IMR-90 (cell line): ENCODE measurements at regions not wholly inside any gene's neighbourhood (a gene's known extent, or its start where the extent isn't known, plus 50 kb on each side); places are given as distances from the start of the nearest gene placed in this dataset.

Experiments used
- ATAC-seq: fragments of 200-7000 bp; cut with Tn5 transposase; 2 replicates; pipeline ENCODE4 v1.9.1; 2020; ENCODE audit warnings: low read depth, mild to moderate bottlenecking, moderate library complexity
- BruUV-seq: library from RNA; stranded (reverse); fragments of 400-500 nt; replicated peaks from 2 replicates; lab custom pipeline; 2021; lab: Mats Ljungman, UMichigan
- CTCF ChIA-PET: fragments of 300-600 bp; formaldehyde crosslinking; extraction: SDS; loops from one replicate; lab custom pipeline; 2021; ENCODE audit warnings: antibody characterized with exemption; lab: Yijun Ruan, JAX
- POLR2A ChIA-PET: fragments of 300-600 bp; sonication (Branson Sonifier 250); formaldehyde crosslinking; loops from one replicate; lab custom pipeline; 2022; ENCODE audit warnings: antibody characterized with exemption; ENCODE audit not compliant: unreplicated experiment; lab: Charles Lee
- DNase-seq: peaks from one replicate; pipeline ENCODE4 v3.0.0; 2013
- H2AFZ ChIP-seq: replicated peaks from 2 replicates; pipeline ENCODE3; 2013; ENCODE audit warnings: low read length, mild to moderate bottlenecking; ENCODE audit not compliant: poor library complexity
- H2AK5ac ChIP-seq: 2 replicates; pipeline ENCODE4 v1.6.1; 2013; ENCODE audit warnings: low read depth, low read length, inconsistent platforms
- H2AK9ac ChIP-seq: replicated peaks from 2 replicates; pipeline ENCODE3; 2013; ENCODE audit warnings: mild to moderate bottlenecking, low read depth, low read length, moderate library complexity; ENCODE audit not compliant: poor library complexity
- H2BK120ac ChIP-seq: 2 replicates; pipeline ENCODE4 v1.6.1; 2013; ENCODE audit warnings: low read depth, low read length, inconsistent platforms
- H2BK15ac ChIP-seq: 3 replicates; pipeline ENCODE4 v1.6.1; 2013; ENCODE audit warnings: low read depth, low read length, inconsistent platforms
- H2BK20ac ChIP-seq: 2 replicates; pipeline ENCODE4 v1.6.1; 2013; ENCODE audit warnings: low read depth, mild to moderate bottlenecking, inconsistent platforms, low read length, moderate library complexity
- H2BK5ac ChIP-seq: 2 replicates; pipeline ENCODE4 v1.6.1; 2013; ENCODE audit warnings: mild to moderate bottlenecking, low read depth, low read length, inconsistent platforms; ENCODE audit not compliant: poor library complexity, severe bottlenecking
- H3K14ac ChIP-seq: replicated peaks from 2 replicates; pipeline ENCODE4 v1.6.1; 2013; ENCODE audit warnings: low read depth, low read length, inconsistent platforms
- H3K18ac ChIP-seq: 2 replicates; pipeline ENCODE4 v1.6.1; 2013; ENCODE audit warnings: low read depth, low read length, control low read depth
- H3K23ac ChIP-seq: 2 replicates; pipeline ENCODE4 v1.6.1; 2013; ENCODE audit warnings: low read depth, low read length, inconsistent platforms
- H3K27ac ChIP-seq: 2 replicates; pipeline ENCODE4 v1.5.1; 2013; ENCODE audit warnings: mild to moderate bottlenecking, control low read depth, low read length; ENCODE audit not compliant: insufficient read depth
- H3K27me3 ChIP-seq: 2 replicates; pipeline ENCODE4 v1.6.1; 2013; ENCODE audit warnings: low read length; ENCODE audit not compliant: control insufficient read depth, insufficient read depth
- H3K36me3 ChIP-seq: 2 replicates; pipeline ENCODE4 v1.6.1; 2013; ENCODE audit warnings: low read length, mixed read lengths; ENCODE audit not compliant: control insufficient read depth, insufficient read depth
- H3K4ac ChIP-seq: 2 replicates; pipeline ENCODE4 v1.6.1; 2013; ENCODE audit warnings: low read depth, low read length, inconsistent platforms
- H3K4me1 ChIP-seq: 2 replicates; pipeline ENCODE4 v1.6.1; 2013; ENCODE audit warnings: low read length, mixed read lengths; ENCODE audit not compliant: control insufficient read depth, insufficient read depth
- H3K4me2 ChIP-seq: 2 replicates; pipeline ENCODE4 v1.6.1; 2013; ENCODE audit warnings: low read depth, mild to moderate bottlenecking, control low read depth, low read length, moderate library complexity
- H3K4me3 ChIP-seq: 2 replicates; pipeline ENCODE4 v1.5.1; 2013; ENCODE audit warnings: low read depth, mild to moderate bottlenecking, control low read depth, low read length, moderate library complexity; ENCODE audit not compliant: insufficient read depth
- H3K56ac ChIP-seq: 2 replicates; pipeline ENCODE4 v1.6.1; 2013; ENCODE audit warnings: low read length, inconsistent platforms; ENCODE audit not compliant: insufficient read depth; ENCODE audit errors: extremely low read depth
- H3K79me1 ChIP-seq, 2 experiments: 2 replicates each; pipeline ENCODE4 v1.6.1; 2013; ENCODE audit warnings: low read length in 2 of 2, inconsistent platforms in 1 of 2, low read depth in 1 of 2
- H3K9ac ChIP-seq: 2 replicates; pipeline ENCODE4 v1.6.1; 2013; ENCODE audit warnings: low read depth, low read length, control low read depth
- H3K9me1 ChIP-seq: 2 replicates; pipeline ENCODE4 v1.6.1; 2013; ENCODE audit warnings: low read length, inconsistent platforms; ENCODE audit not compliant: insufficient read depth
- H3K9me3 ChIP-seq: 2 replicates; pipeline ENCODE4 v1.6.1; 2013; ENCODE audit warnings: low read length; ENCODE audit not compliant: control insufficient read depth, insufficient read depth
- H4K20me1 ChIP-seq: 2 replicates; pipeline ENCODE4 v1.6.1; 2013; ENCODE audit warnings: low read length, inconsistent platforms; ENCODE audit not compliant: insufficient read depth
- H4K5ac ChIP-seq: 2 replicates; pipeline ENCODE4 v1.6.1; 2013; ENCODE audit warnings: mild to moderate bottlenecking, low read depth, low read length, control low read depth
- H4K8ac ChIP-seq, 2 experiments: 2 replicates each; pipeline ENCODE4 v1.6.1; 2013; ENCODE audit warnings: low read depth in 2 of 2, low read length in 2 of 2, control low read depth in 1 of 2, inconsistent platforms in 1 of 2
- H4K91ac ChIP-seq: 2 replicates; pipeline ENCODE4 v1.6.1; 2013; ENCODE audit warnings: low read depth, low read length, inconsistent platforms; ENCODE audit not compliant: insufficient read depth
- BHLHE40 ChIP-seq: fragments of 150-350 bp; IDR thresholded peaks from 2 replicates; pipeline ENCODE4 v1.6.1; 2016; ENCODE audit warnings: mild to moderate bottlenecking, low read depth, low read length
- CEBPB ChIP-seq: IDR thresholded peaks from 2 replicates; pipeline ENCODE4 v1.6.1; 2012; ENCODE audit warnings: low read depth, low read length, improper control_type of control experiment
- CHD1 ChIP-seq: IDR thresholded peaks from 2 replicates; pipeline ENCODE4 v1.6.1; 2012; ENCODE audit warnings: low read depth, low read length, improper control_type of control experiment
- CTCF ChIP-seq: conservative IDR thresholded peaks from 2 replicates; pipeline ENCODE4 v1.5.1; 2012; ENCODE audit warnings: mild to moderate bottlenecking, low read depth, low read length, improper control_type of control experiment
- FOS ChIP-seq: fragments of 150-350 bp; IDR thresholded peaks from 2 replicates; pipeline ENCODE4 v1.6.1; 2016; ENCODE audit warnings: low read depth, low read length
- MAFK ChIP-seq: IDR thresholded peaks from 2 replicates; pipeline ENCODE4 v1.6.1; 2012; ENCODE audit warnings: low read depth, low read length, improper control_type of control experiment
- MAZ ChIP-seq: IDR thresholded peaks from 2 replicates; pipeline ENCODE4 v1.6.1; 2012; ENCODE audit warnings: low read depth, mild to moderate bottlenecking, low read length, improper control_type of control experiment, moderate library complexity, borderline replicate concordance
- MXI1 ChIP-seq: IDR thresholded peaks from 2 replicates; pipeline ENCODE4 v1.6.1; 2012; ENCODE audit warnings: low read depth, mild to moderate bottlenecking, low read length, moderate library complexity, borderline replicate concordance
- NFE2L2 ChIP-seq: fragments of 150-350 bp; IDR thresholded peaks from 2 replicates; pipeline ENCODE4 v1.6.1; 2016; ENCODE audit warnings: low read depth, mild to moderate bottlenecking, low read length
- POLR2A ChIP-seq: IDR thresholded peaks from 2 replicates; pipeline ENCODE4 v1.6.1; 2012; ENCODE audit warnings: mild to moderate bottlenecking, low read depth, low read length
- RAD21 ChIP-seq: IDR thresholded peaks from 2 replicates; pipeline ENCODE4 v1.6.1; 2012; ENCODE audit warnings: low read length, improper control_type of control experiment
- RCOR1 ChIP-seq: IDR thresholded peaks from 2 replicates; pipeline ENCODE4 v1.6.1; 2012; ENCODE audit warnings: mild to moderate bottlenecking, low read length, improper control_type of control experiment; ENCODE audit not compliant: insufficient replicate concordance
- SMC3 ChIP-seq: fragments of 150-350 bp; IDR thresholded peaks from 2 replicates; pipeline ENCODE4 v1.6.1; 2016; ENCODE audit warnings: low read depth, mild to moderate bottlenecking, antibody characterized with exemption, low read length, moderate library complexity
- WGBS, 2 experiments: methylation state at CpG; one replicate each; pipeline versions ENCODE4 v1.1.5 to v1.1.7; 2013; ENCODE audit warnings: missing lambda C conversion rate in 2 of 2; ENCODE audit not compliant: insufficient read length in 1 of 2; ENCODE audit errors: extremely low coverage in 2 of 2; 5-methylcytosine and 5-hydroxymethylcytosine counted together
- dilution Hi-C: fragments of 300-500 bp; cut with HindIII; formaldehyde crosslinking; loops from one replicate; pipeline ENCODE4 v1.14.3; 2018; ENCODE audit warnings: low sequenced_read_pairs; ENCODE audit not compliant: unreplicated experiment
- in situ Hi-C: fragments of 300-500 bp; cut with MboI; formaldehyde crosslinking; loops from 3 replicates; pipeline ENCODE4 v1.14.3; 2019; ENCODE audit warnings: low sequenced_read_pairs, inconsistent platforms, mixed read lengths
- intact Hi-C: fragments of 100-400 bp; cut with micrococcal nuclease; formaldehyde crosslinking; loops from 2 replicates; pipeline ENCODE4 v1.10.0; 2022
- TF ChIP-seq, protein P1 (sequence below): fragments of 150-350 bp; IDR thresholded peaks from 2 replicates; pipeline ENCODE4 v1.6.1; 2017; ENCODE audit warnings: mild to moderate bottlenecking, antibody characterized with exemption, low read length, low read depth
- TF ChIP-seq, protein P2 (sequence below): fragments of 150-350 bp; IDR thresholded peaks from 2 replicates; pipeline ENCODE4 v1.6.1; 2016; ENCODE audit warnings: low read depth, mild to moderate bottlenecking, low read length, moderate library complexity, borderline replicate concordance

DNA sequence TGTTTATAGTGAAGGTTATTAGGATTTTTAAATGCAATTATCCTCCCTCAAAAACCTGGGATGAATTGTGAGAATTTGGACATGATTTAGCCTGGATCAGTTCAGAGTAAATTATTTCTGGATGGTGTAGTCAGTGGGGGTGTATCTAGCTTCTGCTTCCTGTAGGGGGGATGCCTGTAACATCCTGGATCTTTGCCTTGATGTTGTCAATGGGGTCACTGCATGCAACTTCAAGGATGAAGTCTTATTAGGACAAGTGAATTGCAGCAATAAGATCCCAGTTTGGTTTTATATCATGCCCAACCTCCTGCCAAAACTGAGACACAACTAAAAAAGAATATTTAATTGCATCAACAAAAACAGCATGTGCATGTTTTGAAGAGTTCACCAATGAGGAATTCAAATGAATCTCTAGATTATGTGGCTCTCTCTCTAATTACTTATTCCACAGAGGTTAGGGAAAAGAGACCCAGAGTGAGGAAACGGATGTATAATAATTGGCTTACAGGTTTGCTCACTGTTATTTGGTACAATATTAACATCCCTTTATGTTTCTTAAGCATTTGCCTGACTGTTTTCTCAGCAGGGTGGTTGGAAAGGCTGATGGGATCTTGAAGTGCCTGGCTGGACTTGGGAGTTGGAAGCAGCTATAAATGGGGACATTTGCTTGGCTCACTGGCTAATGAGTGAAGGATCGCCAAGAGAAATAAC, 159.8 kb downstream of the HS3ST3B1 start:
- H2AK5ac ChIP-seq = no peak overlapping the region
- no peak overlapping the region for H2AFZ ChIP-seq
- H3K36me3 ChIP-seq = no peaks in the 10 kb centered on the region
- H3K27me3 ChIP-seq = no peaks in the 10 kb centered on the region
- H2BK120ac ChIP-seq = no peak overlapping the region
- no peaks in the 10 kb centered on the region; the same call in 1 of the 2 replicates for H4K20me1 ChIP-seq
- no peak overlapping the region for H3K23ac ChIP-seq
- no peak overlapping the region for H3K4ac ChIP-seq
- no peak overlapping the region for H3K27ac ChIP-seq
- no peak overlapping the region for H4K8ac ChIP-seq
- H2BK5ac ChIP-seq = no peak overlapping the region
- CTCF ChIA-PET = no interaction called here
- H3K18ac ChIP-seq = no peak overlapping the region
- H3K4me3 ChIP-seq = no peak overlapping the region
- H3K9me1 ChIP-seq = peaks cover 3% of the 10 kb centered on the region; the same call in 1 of the 2 replicates
- peaks cover 5% of the 10 kb centered on the region for H3K4me1 ChIP-seq
- no peak overlapping the region for H3K14ac ChIP-seq
- H3K79me1 ChIP-seq = peaks cover 0 to 3% of the 10 kb centered on the region in 2 experiments; a peak in 1 of 4 replicates
- POLR2A ChIA-PET = no interaction called here
- H2AK9ac ChIP-seq = no peak overlapping the region
- WGBS, 2 experiments = 71% methylated on average over 1 of the region's 2 CpGs; no CpG with 5 or more reads in 1 of the 2 experiments
- in situ Hi-C loops = no loop called here
- intact Hi-C loops = no loop called here
- no peak for DNase-seq
- no peaks in the 10 kb centered on the region for H3K9me3 ChIP-seq
- H3K56ac ChIP-seq = no peak overlapping the region
- no TSS peak for BruUV-seq
- no peak overlapping the region for H3K4me2 ChIP-seq
- H2BK20ac ChIP-seq = no peak overlapping the region
- TF ChIP-seq FOS (no peak), SMC3 (no peak), CTCF (no peak), CEBPB (no peak), BHLHE40 (no peak), POLR2A (no peak), MAFK (no peak), MXI1 (no peak), CHD1 (no peak), MAZ (no peak), NFE2L2 (no peak), RCOR1 (no peak), RAD21 (no peak)
- TF ChIP-seq, protein P1, sequence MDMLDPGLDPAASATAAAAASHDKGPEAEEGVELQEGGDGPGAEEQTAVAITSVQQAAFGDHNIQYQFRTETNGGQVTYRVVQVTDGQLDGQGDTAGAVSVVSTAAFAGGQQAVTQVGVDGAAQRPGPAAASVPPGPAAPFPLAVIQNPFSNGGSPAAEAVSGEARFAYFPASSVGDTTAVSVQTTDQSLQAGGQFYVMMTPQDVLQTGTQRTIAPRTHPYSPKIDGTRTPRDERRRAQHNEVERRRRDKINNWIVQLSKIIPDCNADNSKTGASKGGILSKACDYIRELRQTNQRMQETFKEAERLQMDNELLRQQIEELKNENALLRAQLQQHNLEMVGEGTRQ = no peak
- TF ChIP-seq, protein P2, sequence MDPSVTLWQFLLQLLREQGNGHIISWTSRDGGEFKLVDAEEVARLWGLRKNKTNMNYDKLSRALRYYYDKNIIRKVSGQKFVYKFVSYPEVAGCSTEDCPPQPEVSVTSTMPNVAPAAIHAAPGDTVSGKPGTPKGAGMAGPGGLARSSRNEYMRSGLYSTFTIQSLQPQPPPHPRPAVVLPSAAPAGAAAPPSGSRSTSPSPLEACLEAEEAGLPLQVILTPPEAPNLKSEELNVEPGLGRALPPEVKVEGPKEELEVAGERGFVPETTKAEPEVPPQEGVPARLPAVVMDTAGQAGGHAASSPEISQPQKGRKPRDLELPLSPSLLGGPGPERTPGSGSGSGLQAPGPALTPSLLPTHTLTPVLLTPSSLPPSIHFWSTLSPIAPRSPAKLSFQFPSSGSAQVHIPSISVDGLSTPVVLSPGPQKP = no peak
- no peak overlapping the region for H2BK15ac ChIP-seq
- no peak overlapping the region for H3K9ac ChIP-seq
- H4K91ac ChIP-seq = no peak overlapping the region
- ATAC-seq = no peak
- no peak overlapping the region for H4K5ac ChIP-seq
- dilution Hi-C loops = no loop called here
